ENCODE measurements at regions not wholly inside any gene's neighbourhood (a gene's known extent, or its start where the extent isn't known, plus 50 kb on each side); places are given as distances from the start of the nearest gene placed in this dataset.

DNA sequence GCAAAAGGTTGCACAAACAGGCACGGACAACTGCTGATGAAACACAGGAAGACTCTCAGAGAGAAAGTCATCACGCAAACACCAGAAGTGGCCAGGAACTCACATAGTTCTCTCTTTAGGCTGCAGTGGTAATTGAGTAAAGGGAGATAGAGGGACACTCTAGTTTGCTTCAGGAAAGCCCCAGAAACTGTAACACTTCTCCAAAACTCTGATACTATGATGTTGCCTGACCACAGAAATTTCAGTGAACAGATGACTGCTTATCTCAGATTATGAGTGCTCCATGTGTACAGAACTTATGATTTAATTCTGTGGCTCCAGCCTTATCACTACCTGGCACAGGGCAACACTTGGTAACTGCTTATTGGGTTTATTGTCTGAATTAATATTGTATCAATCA, 311.5 kb upstream of the GYPC start:
- POLR2A ChIA-PET (ENCODE audit: unreplicated experiment): no interaction called here
- Histone ChIP-seq H3K27ac (no peak overlapping the region), H3F3A (ENCODE audit: insufficient read depth, low read depth) (no peaks in the 10 kb centered on the region), H3K9me2 (ENCODE audit: insufficient read depth) (no peaks in the 10 kb centered on the region), H3K27me3 (ENCODE audit: insufficient read depth, low read depth) (no peaks in the 10 kb centered on the region), H3K36me3 (ENCODE audit: low read depth) (no peaks in the 10 kb centered on the region), H3K4me1 (replicated peaks; ENCODE audit: insufficient read depth) (no peaks in the 10 kb centered on the region), H4K20me1 (ENCODE audit: insufficient read depth) (no peaks in the 10 kb centered on the region), H3K4me2 (no peak overlapping the region), H3K79me2 (ENCODE audit: low read depth) (no peaks in the 10 kb centered on the region), H3K9me3 (ENCODE audit: insufficient read depth, low read depth) (no peaks in the 10 kb centered on the region), H3K4me3 (no peak overlapping the region), H2AFZ (no peak overlapping the region)
- intact Hi-C loops (cut with micrococcal nuclease; ENCODE audit: unreplicated experiment): no loop called here
- CTCF ChIA-PET: no interaction called here
- BruUV-seq (replicated peaks): no TSS peak
- TF ChIP-seq EZH2 (IDR thresholded peaks at IDR 0.05; ENCODE audit: low read depth): no peak
- TF ChIP-seq, protein P1, sequence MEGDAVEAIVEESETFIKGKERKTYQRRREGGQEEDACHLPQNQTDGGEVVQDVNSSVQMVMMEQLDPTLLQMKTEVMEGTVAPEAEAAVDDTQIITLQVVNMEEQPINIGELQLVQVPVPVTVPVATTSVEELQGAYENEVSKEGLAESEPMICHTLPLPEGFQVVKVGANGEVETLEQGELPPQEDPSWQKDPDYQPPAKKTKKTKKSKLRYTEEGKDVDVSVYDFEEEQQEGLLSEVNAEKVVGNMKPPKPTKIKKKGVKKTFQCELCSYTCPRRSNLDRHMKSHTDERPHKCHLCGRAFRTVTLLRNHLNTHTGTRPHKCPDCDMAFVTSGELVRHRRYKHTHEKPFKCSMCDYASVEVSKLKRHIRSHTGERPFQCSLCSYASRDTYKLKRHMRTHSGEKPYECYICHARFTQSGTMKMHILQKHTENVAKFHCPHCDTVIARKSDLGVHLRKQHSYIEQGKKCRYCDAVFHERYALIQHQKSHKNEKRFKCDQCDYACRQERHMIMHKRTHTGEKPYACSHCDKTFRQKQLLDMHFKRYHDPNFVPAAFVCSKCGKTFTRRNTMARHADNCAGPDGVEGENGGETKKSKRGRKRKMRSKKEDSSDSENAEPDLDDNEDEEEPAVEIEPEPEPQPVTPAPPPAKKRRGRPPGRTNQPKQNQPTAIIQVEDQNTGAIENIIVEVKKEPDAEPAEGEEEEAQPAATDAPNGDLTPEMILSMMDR (conservative IDR thresholded peaks at IDR 0.05): no peak
- DNase-seq: peak in 1 of 2 experiments; percentile 22

DNA sequence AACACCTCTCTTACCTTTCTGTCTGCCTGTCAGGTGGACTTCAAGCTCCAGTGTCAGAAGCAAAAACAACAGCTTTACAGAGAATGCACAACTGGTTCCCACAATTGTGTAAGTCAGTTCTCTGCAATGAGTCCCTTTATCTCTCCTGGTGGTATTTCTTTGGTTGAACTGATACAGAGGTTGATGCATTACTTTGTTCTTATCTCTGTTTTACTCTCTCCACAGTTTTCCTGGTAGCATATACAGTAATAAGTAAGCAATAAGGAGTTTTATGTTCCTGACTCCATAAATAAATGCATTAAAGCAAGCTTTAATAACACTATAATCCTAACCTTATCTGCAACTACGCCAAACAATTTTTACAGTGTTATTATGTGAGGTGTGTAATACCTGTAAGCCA, 310.3 kb upstream of the GYPC start:
- no peak overlapping the region for H3K27ac ChIP-seq
- peak in 1 of 2 experiments; percentile 17 for DNase-seq
- no peaks in the 10 kb centered on the region for H3K27me3 ChIP-seq (ENCODE audit: insufficient read depth, low read depth)
- BruUV-seq (replicated peaks): no TSS peak
- intact Hi-C loops (cut with micrococcal nuclease; ENCODE audit: unreplicated experiment): no loop called here
- ChIA-PET CTCF (no interaction called here), POLR2A (ENCODE audit: unreplicated experiment) (no interaction called here)
- no peak overlapping the region for H3K4me3 ChIP-seq
- H3K9me2 ChIP-seq (ENCODE audit: insufficient read depth): no peaks in the 10 kb centered on the region
- no peaks in the 10 kb centered on the region for H3F3A ChIP-seq (ENCODE audit: insufficient read depth, low read depth)
- H2AFZ ChIP-seq: no peak overlapping the region
- H3K9me3 ChIP-seq (ENCODE audit: insufficient read depth, low read depth): no peaks in the 10 kb centered on the region
- no peaks in the 10 kb centered on the region for H3K4me1 ChIP-seq (replicated peaks; ENCODE audit: insufficient read depth)
- H3K79me2 ChIP-seq (ENCODE audit: low read depth): no peaks in the 10 kb centered on the region
- H3K4me2 ChIP-seq: no peak overlapping the region
- H3K36me3 ChIP-seq (ENCODE audit: low read depth): no peaks in the 10 kb centered on the region
- H4K20me1 ChIP-seq (ENCODE audit: insufficient read depth): no peaks in the 10 kb centered on the region
- TF ChIP-seq EZH2 (IDR thresholded peaks at IDR 0.05; ENCODE audit: low read depth): no peak
- TF ChIP-seq, protein P1 (conservative IDR thresholded peaks at IDR 0.05): no peak

DNA sequence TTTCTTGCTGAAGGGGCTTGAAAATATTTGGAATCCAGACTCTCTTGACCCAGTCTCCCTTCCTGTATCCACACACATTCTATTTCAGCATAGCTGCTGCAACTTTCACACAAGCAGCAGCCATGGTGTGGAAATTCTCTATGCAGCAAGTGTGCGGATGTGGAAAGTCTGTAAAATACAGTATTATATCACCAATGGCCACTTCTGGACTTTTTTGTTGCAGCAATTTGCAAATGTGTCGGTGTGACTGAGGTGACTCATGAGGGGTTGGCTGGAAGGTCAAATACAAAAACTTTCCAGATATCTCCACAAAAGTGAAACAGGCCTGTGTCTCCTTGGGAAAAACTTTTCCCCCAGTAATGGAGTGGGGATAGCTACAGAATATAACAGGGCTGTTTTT, 299.3 kb upstream of the GYPC start:
- TF ChIP-seq, protein P1 (conservative IDR thresholded peaks at IDR 0.05): no peak
- TF ChIP-seq EZH2 (IDR thresholded peaks at IDR 0.05; ENCODE audit: low read depth): no peak
- intact Hi-C loops (cut with micrococcal nuclease; ENCODE audit: unreplicated experiment): no loop called here
- Histone ChIP-seq H2AFZ (no peak overlapping the region), H3K36me3 (ENCODE audit: low read depth) (no peaks in the 10 kb centered on the region), H3K79me2 (ENCODE audit: low read depth) (no peaks in the 10 kb centered on the region), H4K20me1 (ENCODE audit: insufficient read depth) (no peaks in the 10 kb centered on the region), H3F3A (ENCODE audit: insufficient read depth, low read depth) (no peaks in the 10 kb centered on the region), H3K9me2 (ENCODE audit: insufficient read depth) (no peaks in the 10 kb centered on the region), H3K4me1 (replicated peaks; ENCODE audit: insufficient read depth) (no peaks in the 10 kb centered on the region), H3K27me3 (ENCODE audit: insufficient read depth, low read depth) (no peaks in the 10 kb centered on the region), H3K4me2 (no peak overlapping the region), H3K9me3 (ENCODE audit: insufficient read depth, low read depth) (0 out of 2 replicates have a peak, but pooled peaks cover 4% of the 10 kb centered on the region), H3K4me3 (no peak overlapping the region), H3K27ac (no peak overlapping the region)
- DNase-seq: peak in 1 of 2 experiments; percentile 0
- CTCF ChIA-PET: no interaction called here
- POLR2A ChIA-PET (ENCODE audit: unreplicated experiment): no interaction called here
- BruUV-seq (replicated peaks): no TSS peak

Data from PC-9 (cell line).